GM19324 (cell line): ENCODE measurements at regions not wholly inside any gene's neighbourhood (a gene's known extent, or its start where the extent isn't known, plus 50 kb on each side); places are given as distances from the start of the nearest gene placed in this dataset.
A peak's percentile ranks its signal among the peaks of the same experiment; 100 is the strongest.

Source experiments
- ATAC-seq: cut with Tn5 transposase; IDR thresholded peaks from one replicate; pipeline ENCODE4 v1.9.1; 2021; ENCODE audit warnings: mild to moderate bottlenecking, moderate library complexity; ENCODE audit not compliant: unreplicated experiment, low FRiP score

DNA sequence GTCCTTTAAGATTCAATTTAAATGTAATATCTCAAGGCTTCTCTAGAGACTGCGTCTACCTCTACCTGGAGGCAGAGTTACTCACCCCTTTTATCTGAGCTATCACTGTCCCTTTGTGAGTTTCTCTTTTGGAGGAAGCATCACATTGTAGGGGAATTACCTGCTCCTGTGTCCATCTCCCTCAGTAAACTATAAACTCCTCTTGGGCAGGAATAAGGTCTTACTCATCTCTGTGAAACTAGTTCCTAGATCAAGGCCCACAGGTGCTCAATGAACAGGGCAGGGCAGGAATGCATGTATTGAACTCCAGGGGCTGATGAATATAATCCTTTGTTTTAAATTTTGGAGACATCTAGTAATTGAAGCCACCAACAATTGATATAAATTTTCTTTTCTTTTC lies 139.8 kb upstream of the ERCC6L2 start:
- ATAC-seq = no peak

DNA sequence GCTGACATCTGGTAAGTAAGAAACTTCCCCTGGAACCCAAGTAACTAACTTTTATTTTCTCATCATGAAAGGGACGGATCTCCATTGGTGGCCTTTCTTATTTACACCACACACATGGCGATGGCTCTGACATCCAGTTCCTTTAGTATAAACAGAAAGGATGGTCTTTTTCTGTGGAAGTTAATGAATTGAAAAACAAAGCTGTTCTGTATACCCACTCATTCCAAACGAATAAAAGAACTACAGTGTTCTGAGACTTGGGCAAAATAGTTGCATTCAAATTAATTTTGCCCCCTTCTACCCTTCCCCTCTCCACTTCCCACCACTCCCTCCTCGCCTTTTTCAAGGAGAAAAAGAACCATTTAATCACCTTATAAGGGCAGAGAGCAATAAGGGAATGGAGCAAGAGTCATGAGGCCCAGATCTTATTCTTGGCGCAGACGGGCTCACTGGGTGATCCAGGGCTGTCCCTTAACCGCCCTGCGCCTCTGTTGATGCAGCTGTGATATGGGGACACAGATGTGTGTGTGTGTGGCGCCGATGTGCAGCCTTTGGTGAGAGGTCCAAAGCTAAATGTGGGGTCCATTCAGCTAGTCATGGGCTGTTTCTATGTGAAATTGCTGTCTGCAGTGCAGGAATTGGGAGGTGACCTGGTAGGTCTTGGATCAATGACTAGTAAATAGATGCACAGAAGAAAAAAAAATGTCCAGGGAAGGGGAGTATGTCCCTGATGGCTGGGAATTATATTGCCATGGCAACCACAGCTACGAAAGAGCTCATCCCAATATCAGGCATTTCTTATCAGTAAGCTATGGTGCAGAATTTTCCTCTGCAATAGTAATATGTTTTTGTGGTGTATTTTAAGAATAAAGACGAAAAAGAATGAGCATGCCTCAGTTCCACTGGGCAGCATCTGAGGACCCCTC lies 141.5 kb upstream of the ERCC6L2 start:
- no peak for ATAC-seq

DNA sequence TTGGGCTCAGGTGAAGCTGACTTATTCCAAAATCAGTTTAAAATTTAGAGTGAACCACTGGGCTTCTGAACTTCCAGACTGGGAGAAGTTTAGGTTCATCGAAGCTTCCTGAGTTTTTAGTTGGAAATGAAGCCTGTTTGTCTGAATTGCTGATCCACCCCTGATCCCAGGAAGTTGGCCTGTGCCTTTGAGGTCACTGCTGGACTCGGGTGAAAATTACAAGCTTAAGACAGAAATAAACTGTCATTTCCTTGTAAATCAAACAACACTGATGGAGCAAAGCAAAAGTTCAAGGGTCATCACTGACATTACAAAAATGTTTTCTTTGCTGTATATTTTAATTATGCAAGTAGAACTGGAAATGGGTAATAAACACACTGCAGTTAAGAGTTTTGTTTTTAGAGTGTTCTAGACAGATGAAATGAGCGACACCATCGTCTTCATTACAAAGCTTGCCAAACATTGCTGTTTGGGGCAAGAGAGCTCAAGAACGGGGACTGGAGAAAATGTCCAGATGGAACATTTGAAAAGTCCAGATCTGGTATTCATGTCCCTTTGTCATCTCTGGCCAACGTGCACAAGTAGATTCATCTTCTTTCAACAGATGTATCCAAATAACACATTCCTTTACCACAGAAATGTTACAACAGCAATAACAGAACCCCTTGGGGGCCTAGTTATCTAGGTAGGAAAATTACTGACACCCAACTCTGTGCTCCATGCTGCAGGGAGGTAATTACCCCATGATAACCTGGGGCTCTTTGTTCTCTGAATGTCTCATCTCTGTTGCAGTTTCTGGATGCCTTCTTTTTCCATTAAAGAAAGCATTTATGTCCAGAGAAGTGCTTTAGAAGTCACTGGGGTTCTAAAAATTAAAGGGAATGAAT lies 142.4 kb upstream of the ERCC6L2 start:
- ATAC-seq = no peak

DNA sequence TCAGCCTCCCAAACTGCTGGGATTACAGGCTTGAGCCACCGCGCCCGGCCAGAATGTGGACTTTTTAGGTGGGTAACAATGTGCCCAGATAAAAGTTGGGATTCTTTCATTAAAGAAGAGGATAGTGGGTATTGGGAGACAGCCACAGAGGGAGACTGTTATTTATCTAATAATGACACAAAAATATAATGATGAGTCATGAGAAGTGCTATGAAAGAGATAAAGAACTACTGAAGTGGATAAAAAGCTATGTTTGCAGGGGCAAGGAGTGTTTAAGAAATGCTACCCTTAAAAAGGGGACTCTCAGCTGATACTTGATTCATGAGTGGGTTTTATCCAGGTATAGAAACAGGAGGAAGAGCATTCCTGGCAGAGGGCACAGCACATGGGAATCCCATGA lies 143.6 kb upstream of the ERCC6L2 start:
- no peak for ATAC-seq

DNA sequence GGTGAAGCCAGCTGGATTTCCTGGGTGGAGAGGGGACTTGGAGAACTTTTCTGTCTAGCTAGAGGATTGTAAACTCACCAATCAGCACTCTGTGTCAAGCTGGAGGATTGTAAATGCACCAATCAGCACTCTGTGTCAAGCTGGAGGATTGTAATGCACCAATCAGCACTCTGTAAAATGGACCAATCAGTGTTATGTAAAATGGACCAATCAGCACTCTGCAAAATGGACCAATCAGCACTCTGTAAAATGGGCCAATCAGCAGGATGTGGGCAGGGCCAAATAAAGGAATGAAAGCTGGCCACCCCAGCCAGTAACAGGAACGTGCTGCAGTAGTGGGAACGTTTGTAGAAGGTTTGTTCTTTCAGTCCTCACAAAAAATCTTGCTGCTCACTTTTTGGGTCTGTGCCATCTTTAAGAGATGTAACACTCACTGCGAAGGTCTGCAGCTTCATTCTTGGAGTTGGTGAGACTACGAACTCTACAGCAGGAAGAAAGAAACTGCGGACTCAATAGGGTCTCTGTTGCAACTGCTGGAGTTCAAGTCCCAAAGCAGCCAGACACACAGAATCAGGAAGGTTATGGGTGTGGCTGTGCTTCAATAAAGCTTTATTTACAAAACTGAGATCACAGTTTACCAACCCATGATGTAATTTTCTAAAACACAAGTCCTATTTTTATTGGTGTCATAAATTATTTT lies 145.7 kb upstream of the ERCC6L2 start:
- ATAC-seq = no peak

DNA sequence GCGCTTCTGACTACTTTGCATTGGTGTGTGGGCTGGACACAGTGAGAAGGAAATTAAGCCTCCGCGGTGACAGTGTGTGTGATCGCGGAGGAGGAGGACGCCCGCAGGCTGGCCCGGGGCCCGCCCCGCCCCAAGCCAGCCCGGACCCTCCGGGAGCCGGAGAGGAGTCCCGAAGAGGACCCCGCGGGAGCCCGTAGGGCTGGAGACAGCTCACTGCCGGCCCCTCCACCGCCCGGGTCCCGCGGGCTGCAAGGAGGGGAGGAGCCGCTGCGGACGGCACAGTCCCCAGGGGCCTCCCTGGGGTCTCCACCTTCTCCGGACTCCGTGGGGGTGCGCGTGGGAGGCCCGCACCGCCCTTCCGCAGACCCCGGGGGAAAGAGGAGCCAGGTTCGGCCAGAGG lies 146.4 kb upstream of the ERCC6L2 start:
- no peak for ATAC-seq

DNA sequence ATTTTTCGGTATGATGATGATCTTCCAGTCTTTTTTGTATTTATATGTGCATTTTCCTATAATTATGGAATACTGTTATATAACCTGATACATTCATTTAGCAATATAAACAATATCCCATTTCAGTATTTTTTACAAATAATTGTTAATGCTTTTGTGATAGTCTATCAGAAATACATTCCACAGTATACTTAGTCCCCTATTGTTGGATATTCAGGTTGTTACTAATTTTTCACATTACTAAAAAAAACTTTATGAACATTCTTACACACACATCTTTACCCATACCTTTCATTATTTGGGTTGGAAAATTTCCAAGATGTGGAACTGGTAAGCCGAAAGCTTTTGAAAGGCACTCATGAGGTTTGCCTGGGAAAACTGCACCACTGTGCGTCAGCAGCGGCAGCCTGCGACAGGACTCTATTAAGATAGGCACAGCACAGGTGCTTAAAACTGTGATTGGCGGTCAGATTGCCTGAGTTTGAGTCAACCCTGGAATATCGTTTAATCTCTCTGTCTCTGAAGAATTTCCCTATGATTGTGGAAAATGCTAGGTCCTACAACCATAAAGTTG lies 147.5 kb upstream of the ERCC6L2 start:
- ATAC-seq = no peak

DNA sequence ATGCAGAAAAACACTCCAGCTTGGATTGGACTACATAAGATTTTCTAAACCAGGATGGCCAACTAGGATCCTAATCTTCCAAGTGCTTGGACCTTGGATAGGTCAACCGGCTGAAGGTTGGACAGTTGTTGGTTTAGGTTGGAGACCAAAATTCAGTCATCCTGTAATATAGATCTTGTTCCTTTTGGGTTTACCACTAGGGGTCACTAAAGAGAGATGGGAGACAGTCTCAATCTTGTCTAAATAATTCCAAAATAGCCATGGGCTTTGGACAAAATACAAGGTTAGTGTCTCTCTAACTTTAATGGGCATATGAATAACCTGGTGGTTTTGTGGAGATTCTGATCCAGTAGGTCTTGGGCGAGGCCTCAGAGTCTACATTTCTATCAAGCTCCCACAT lies 148.7 kb upstream of the ERCC6L2 start:
- ATAC-seq = no peak

DNA sequence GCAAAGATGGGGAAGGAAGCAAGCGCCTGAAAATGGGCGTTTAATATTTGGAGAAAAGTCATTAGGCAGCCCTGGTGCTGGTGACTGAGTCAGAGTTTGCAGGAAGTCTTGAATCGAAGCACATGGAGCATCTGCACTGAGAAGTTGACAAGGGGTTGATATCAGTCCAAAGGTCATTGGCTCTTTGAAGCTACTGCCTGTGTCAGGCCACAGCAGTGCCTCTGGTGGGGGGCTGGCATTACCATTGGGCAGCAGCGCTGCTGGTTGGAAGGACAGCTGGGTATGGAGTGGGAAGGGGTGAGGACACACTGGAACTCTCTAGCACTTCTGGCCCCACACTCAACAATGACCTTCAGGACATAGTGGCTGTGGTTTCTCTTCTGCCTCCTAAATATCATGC lies 150.4 kb upstream of the ERCC6L2 start:
- peak; percentile 14 for ATAC-seq

DNA sequence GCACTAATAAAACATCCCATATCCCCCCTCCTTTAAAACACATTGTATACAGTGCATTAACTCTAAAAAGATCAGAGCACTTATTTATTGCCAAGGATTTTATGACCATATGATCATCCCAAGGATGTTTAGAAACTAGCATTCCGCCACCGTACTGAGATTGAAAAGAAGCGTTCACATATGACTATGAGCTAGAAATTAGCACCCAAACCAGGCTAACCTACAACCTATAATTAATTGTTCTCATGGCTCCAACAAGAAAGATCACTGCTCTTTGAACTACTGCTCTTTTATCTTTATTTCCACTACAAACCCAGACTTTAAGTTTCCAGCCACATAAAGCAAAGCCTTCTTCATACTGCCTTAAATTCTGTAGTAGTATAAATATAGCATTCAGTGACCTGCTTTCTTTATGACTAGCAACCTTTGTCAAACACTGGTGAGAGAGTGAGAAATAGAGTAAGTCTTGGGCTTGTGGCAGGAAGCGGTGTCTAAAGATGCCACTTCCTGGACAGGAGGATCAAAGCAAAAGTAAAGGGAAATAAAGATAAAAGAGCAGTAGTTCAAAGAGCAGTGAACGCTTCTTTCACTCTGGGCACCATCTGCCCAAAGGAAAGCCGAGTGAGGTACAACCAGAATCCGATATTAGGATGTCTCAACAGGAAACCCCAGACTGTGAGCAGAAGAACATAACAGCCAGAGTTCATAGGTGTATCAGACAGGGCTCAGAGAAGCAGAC lies 151.1 kb upstream of the ERCC6L2 start:
- peak; percentile 77 for ATAC-seq

DNA sequence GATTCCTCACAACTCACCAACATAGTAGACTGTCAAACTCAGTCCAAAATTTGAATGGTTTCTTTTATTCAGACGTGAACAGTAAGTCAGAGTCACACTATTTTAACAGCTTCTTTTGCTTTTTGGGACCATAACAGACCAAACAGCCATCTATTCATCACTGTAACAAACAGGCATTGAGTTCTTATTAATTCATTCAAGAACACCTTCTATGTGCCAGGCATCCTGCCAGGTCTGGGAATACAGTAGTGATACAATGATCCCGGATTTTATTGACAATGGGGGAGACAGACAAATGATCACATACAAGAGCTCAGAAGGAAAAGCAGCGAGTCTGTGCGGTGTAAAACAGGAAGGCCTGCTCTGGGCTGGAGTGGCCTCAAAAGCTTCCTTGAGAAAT lies 153.3 kb upstream of the ERCC6L2 start:
- no peak for ATAC-seq

DNA sequence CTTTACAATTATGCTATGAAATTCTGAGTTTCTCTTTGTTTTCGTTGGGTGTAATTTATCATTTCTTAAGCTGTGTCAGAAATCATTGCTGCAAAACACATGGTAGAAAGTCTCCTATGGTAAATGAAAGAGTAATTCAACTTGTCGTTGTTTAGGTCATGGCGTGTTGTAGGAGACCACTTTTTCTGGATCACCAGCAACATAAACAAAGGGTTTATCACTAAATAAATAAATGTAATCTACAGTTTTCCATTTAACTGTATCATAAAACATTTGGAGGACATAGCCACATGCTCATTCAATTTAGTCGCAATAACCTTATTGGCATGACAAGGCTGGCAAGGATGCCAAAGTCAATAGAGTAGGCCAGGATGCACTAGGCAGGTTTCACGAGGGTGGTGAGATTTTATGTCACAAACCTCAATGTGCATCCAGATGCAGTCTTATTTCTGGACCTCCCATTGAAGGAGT lies 154.4 kb upstream of the ERCC6L2 start:
- ATAC-seq = no peak

DNA sequence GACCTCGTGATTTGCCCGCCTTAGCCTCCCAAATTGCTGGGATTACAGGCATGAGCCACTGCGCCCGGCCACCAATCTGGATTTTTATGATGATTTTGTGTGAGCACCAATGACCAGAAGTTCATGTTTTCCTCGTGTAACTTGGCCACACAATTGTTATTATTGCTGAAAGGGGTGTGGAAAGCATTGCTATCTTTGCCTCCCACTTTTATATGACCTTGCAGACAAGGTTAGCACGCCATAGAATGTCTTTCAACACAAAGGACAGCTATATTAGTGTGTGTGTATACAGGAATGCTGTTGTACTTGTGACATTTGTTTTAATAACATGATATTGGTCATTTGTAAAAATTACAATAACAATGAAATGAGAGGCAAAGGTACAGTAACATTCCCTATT lies 155.0 kb upstream of the ERCC6L2 start:
- ATAC-seq = no peak

DNA sequence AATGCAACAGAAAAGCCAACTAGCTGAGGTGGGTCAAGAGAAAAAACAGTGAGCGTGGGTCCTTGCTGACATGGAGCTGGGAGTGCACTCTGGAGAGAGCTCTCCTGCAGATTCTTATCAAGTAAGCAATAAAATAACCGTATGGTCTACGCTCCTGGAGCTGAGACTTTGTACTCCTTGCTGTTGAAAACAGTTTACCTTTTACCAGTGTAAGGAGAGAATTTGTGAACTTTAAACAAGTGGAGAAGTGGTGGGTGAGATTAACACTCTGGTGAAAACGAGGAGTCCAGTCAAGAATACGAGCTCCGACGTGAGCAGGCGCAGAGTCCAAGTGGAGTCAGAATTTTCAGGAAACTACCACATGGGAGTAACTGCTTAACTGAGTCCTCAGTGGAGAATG lies 156.1 kb upstream of the ERCC6L2 start:
- ATAC-seq = no peak

DNA sequence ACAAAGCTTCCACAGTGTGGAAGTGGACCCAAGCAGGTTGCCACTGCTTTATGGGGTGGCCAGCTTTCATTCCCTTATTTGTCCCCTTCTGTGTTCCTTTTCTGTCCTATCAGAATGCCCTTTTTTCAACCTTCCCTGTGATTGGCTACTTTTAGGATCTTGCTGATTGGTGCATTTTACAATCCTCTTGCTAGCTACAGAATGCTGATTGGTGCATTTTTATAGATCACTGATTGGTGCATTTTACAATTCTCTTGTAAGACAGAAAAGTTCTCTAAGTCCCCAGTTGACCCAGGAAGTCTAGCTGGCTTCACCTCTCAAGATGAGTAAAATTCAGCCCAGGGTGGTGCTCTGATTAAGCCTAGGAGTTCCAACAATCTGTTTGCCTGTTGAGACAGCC lies 157.2 kb upstream of the ERCC6L2 start:
- ATAC-seq = no peak

DNA sequence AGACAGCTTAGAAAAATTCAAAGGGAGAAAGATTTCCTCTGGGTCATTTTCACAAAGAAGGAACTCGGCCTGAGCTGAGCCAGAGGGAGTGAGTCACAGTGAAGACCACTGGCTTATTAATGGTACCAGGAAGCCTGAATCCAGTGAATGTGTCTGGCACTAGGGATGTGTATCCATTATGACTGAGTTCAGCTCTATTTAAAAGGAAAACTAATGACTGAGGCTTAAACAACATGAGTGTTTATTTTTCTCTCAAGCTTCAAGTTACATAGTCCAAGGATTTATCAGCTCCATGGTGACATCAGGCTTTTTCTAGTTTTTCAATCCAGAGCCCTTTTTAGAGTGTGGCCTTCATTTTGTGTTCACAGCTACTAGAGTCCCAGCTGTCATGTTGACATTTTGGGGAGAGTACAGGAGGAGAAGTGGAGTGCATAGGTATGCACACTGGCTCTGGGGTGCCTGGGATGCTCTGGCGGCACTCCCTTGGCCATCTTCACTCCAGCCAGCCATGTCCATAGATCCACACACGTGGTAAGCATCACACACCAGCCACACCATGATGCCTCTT lies 159.5 kb upstream of the ERCC6L2 start:
- ATAC-seq = no peak

DNA sequence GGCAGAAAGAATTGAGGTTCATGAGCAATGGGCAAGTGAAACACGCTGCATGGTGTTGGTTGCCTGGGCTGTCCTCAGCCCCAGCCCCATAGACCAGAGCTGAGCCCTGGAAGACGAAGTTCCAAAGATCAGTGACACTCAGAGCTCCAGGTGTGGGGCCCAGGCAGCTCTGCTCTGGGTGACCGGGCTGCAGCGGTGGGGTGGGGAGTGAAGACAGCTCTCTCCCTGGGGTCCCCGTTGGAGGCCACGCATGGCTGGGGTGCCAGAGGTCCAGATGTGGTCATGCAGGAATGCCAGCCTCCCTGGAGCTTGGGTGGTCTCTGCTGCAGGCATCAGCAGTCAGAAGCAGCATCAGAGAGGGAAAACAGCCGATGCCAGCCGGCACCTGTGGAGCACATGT lies 165.0 kb upstream of the ERCC6L2 start:
- ATAC-seq = no peak

DNA sequence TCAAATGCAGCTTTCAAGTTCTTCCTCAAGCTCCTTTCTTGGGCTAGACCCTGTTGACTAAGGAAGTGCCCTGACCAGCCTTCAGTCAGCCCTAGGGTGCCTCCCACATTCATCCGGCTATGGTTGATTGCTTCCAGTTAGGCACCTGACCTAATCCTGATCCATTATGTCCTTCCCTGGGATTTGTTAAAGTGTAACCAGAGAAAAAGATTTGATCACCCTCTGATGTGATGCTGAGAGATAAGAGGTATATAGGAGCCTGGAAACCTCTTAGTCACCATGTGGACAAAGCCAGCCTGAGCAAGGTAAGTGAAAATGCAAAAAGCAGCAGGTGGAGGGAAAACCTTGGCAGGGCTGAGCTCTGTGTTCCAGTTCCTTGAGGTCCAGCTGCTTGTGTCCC lies 178.8 kb upstream of the ERCC6L2 start:
- ATAC-seq = no peak

DNA sequence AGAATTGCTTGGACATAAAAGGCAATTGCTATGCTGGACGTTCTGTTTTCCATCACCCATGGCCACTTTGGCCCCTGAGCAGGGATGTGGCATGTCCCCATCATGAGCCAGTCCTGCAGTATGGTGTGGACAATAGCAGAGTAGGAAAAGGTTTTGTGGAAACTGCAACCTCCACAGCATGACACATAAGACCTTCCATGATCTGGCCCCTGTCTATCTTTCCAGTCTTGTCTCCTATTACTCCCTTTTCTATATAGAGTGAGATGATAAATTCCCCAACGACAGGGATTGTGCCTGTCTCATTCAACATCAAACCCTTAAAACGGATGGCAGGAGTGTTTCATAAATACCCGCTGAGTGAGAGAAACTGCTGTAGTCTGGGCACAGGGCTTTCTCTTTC lies 174.7 kb upstream of the PTCH1 start:
- ATAC-seq = no peak

DNA sequence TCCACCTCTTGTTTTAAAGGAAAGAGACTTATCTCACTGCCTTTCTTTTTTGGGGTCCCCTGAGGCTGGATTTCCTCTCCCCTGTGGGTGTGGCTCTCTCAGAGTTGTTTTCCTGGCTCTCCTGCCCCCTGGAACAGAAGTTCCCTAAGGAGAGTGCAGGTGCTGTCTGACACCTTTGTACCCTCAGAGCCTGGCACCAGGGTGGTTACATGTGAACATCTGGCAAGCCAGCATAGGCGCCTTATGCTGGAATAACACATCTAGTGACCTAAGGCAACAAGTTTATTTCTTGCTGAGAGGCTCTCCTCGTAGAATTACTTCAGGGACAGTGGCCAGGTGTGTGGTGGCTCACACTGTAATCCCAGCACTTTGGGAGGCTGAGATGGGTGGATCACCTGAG lies 172.9 kb upstream of the PTCH1 start:
- no peak for ATAC-seq
